Nephron (organoid): ENCODE measurements at regions not wholly inside any gene's neighbourhood (a gene's known extent, or its start where the extent isn't known, plus 50 kb on each side); places are given as distances from the start of the nearest gene placed in this dataset.
A peak's percentile ranks its signal among the peaks of the same experiment; 100 is the strongest.

Experiments
- H3K27ac Mint-ChIP-seq, 3 experiments: 2 replicates each; pipeline ENCODE4 v1.8.0; 2020; ENCODE audit warnings: mixed read lengths in 3 of 3, mild to moderate bottlenecking in 2 of 3, moderate library complexity in 1 of 3
- H3K27me3 Mint-ChIP-seq: 2 replicates; pipeline ENCODE4 v1.8.0; 2021; ENCODE audit warnings: low read depth, mild to moderate bottlenecking, moderate library complexity, mixed read lengths
- H3K36me3 Mint-ChIP-seq: 2 replicates; pipeline ENCODE4 v1.8.0; 2020; ENCODE audit warnings: low read depth, mixed read lengths
- H3K4me1 Mint-ChIP-seq: 2 replicates; pipeline ENCODE4 v1.8.0; 2020; ENCODE audit warnings: mixed read lengths
- H3K4me3 Mint-ChIP-seq, 3 experiments: 2 replicates each; pipeline ENCODE4 v1.8.0; 2020; ENCODE audit warnings: mild to moderate bottlenecking in 3 of 3, mixed read lengths in 3 of 3, moderate library complexity in 2 of 3
- H3K9me3 Mint-ChIP-seq: 2 replicates; pipeline ENCODE4 v1.8.0; 2020; ENCODE audit warnings: mixed read lengths
- CTCF ChIP-seq, 3 experiments: fragments of 200-600 bp; sonication (generic); IDR thresholded peaks; one replicate each; pipeline ENCODE4 v1.5.0; 2021; ENCODE audit warnings: antibody characterized with exemption in 3 of 3; ENCODE audit not compliant: unreplicated experiment in 3 of 3

- Mint-ChIP-seq H3K27ac (no peak overlapping the region), H3K9me3 (peaks cover 17% of the 10 kb centered on the region), H3K27me3 (peaks cover under 1% of the 10 kb centered on the region), H3K4me3 (no peak overlapping the region), H3K36me3 (no peaks in the 10 kb centered on the region), H3K4me1 (peaks cover 5% of the 10 kb centered on the region)
- no peak for TF ChIP-seq CTCF (IDR thresholded peaks at IDR 0.05; ENCODE audit: unreplicated experiment in 3 of 3)
These were observed 93.5 kb downstream of the NAB1 start for GRCh38 chr2:190742431-190742830.

GRCh38 chr2:190744041-190744440 lies 95.2 kb downstream of the NAB1 start:
- H3K4me3 Mint-ChIP-seq, result no peak overlapping the region
- H3K36me3 Mint-ChIP-seq, result no peaks in the 10 kb centered on the region
- no peak for TF ChIP-seq CTCF (IDR thresholded peaks at IDR 0.05; ENCODE audit: unreplicated experiment in 3 of 3)
- H3K9me3 Mint-ChIP-seq, result peaks cover 16% of the 10 kb centered on the region
- peaks cover 5% of the 10 kb centered on the region for H3K4me1 Mint-ChIP-seq
- no peaks in the 10 kb centered on the region for H3K27me3 Mint-ChIP-seq
- H3K27ac Mint-ChIP-seq, result no peak overlapping the region

- Mint-ChIP-seq H3K9me3 (peaks cover 13% of the 10 kb centered on the region), H3K4me3 (peak overlapping the region in 1 of 3 experiments; percentile 26), H3K27ac (no peak overlapping the region), H3K4me1 (peaks cover 5% of the 10 kb centered on the region), H3K36me3 (no peaks in the 10 kb centered on the region), H3K27me3 (no peaks in the 10 kb centered on the region)
- no peak for TF ChIP-seq CTCF (IDR thresholded peaks at IDR 0.05; ENCODE audit: unreplicated experiment in 3 of 3)
These were observed 98.3 kb downstream of the NAB1 start for GRCh38 chr2:190746971-190747761.

GRCh38 chr2:190748966-190749365 lies 100.1 kb downstream of the NAB1 start:
- H3K27me3 Mint-ChIP-seq, result no peaks in the 10 kb centered on the region
- peaks cover 9% of the 10 kb centered on the region for H3K9me3 Mint-ChIP-seq
- H3K4me3 Mint-ChIP-seq, result no peak overlapping the region
- no peaks in the 10 kb centered on the region for H3K36me3 Mint-ChIP-seq
- no peak overlapping the region for H3K27ac Mint-ChIP-seq
- TF ChIP-seq CTCF (IDR thresholded peaks at IDR 0.05; ENCODE audit: unreplicated experiment in 3 of 3), result no peak
- H3K4me1 Mint-ChIP-seq, result peaks cover 5% of the 10 kb centered on the region

- no peak overlapping the region for H3K27ac Mint-ChIP-seq
These were observed 107.0 kb downstream of the NAB1 start for GRCh38 chr2:190755772-190756415.

More at GRCh38 chr2:190755772-190756415, 107.0 kb downstream of the NAB1 start:
- Mint-ChIP-seq H3K36me3 (no peaks in the 10 kb centered on the region), H3K4me3 (no peak overlapping the region), H3K4me1 (no peaks in the 10 kb centered on the region), H3K9me3 (peaks cover 5% of the 10 kb centered on the region), H3K27me3 (no peaks in the 10 kb centered on the region)
- TF ChIP-seq CTCF (IDR thresholded peaks at IDR 0.05; ENCODE audit: unreplicated experiment in 3 of 3), result no peak
